H1 (cell line): ENCODE measurements at regions not wholly inside any gene's neighbourhood (a gene's known extent, or its start where the extent isn't known, plus 50 kb on each side); places are given as distances from the start of the nearest gene placed in this dataset.

ENCODE experiments used
- JUND ChIP-seq: IDR thresholded peaks from 2 replicates; pipeline ENCODE4 v1.6.1; 2011; ENCODE audit warnings: mild to moderate bottlenecking, improper control_type of control experiment, low read length
- RNF2 ChIP-seq: fragments of 200-900, 300-1000 bp; sonication (generic); IDR thresholded peaks from 2 replicates; pipeline ENCODE4 v1.7.1; 2016; ENCODE audit warnings: borderline replicate concordance, low read depth, mild to moderate bottlenecking, antibody characterized with exemption, low read length; ENCODE audit not compliant: poor library complexity, severe bottlenecking; ENCODE audit errors: missing control alignments
- TF ChIP-seq, protein P1 (sequence below): IDR thresholded peaks from 2 replicates; pipeline ENCODE4 v1.6.1; 2012; ENCODE audit warnings: low read length, inconsistent platforms

DNA sequence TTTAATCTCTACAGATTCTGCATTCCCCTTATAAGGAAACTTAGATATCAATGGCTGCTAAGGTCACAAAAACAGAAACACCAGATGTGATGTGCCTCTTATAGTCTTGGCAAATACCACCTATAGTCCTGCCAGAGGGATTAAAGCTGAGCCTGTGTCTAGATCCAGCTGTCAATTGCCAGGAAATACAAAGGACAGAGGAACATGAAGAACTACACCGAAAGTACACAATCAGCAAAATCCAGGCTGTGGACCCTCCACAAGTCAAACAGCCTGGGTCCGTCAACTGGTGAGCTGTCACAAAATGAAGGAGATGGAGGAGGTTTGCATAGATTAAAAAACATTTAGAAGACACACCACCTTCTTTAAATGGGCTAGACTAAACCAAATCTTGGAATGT, 85.4 kb downstream of the KLF4 start (continued):
- TF ChIP-seq, protein P1, sequence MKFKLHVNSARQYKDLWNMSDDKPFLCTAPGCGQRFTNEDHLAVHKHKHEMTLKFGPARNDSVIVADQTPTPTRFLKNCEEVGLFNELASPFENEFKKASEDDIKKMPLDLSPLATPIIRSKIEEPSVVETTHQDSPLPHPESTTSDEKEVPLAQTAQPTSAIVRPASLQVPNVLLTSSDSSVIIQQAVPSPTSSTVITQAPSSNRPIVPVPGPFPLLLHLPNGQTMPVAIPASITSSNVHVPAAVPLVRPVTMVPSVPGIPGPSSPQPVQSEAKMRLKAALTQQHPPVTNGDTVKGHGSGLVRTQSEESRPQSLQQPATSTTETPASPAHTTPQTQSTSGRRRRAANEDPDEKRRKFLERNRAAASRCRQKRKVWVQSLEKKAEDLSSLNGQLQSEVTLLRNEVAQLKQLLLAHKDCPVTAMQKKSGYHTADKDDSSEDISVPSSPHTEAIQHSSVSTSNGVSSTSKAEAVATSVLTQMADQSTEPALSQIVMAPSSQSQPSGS, result no peak
- TF ChIP-seq RNF2 (no peak), JUND (no peak)
